OCI-M2 (cell line): ENCODE measurements at regions not wholly inside any gene's neighbourhood (a gene's known extent, or its start where the extent isn't known, plus 50 kb on each side); places are given as distances from the start of the nearest gene placed in this dataset.

ENCODE experiments used
- DNase-seq: peaks from one replicate; lab custom pipeline; 2025; ENCODE audit not compliant: unreplicated experiment; lab: John Stamatoyannopoulos, UW

- DNase-seq: no peak
Measured at GRCh38 chr4:126202226-126202625, 887.5 kb downstream of the FAT4 start.

DNA sequence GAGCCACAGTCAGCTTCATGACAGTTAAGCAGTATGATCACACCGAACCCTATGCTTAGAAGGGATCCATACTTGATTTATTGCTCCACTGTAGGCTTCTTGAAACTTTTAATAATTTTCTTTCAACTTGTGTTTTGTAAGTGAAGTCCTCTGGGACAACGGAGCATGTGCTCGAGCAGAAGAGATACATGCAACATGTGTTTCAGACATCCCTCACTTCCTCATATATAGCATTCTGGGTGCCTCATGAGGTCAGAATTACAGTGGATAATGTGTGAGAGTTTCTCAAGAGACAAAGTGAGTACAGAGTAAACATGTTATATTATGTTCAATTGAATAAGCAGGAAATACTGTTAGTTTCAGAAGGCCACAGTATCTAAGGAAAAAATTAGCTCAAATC is 893.2 kb downstream of the FAT4 start:
- DNase-seq: no peak

DNA sequence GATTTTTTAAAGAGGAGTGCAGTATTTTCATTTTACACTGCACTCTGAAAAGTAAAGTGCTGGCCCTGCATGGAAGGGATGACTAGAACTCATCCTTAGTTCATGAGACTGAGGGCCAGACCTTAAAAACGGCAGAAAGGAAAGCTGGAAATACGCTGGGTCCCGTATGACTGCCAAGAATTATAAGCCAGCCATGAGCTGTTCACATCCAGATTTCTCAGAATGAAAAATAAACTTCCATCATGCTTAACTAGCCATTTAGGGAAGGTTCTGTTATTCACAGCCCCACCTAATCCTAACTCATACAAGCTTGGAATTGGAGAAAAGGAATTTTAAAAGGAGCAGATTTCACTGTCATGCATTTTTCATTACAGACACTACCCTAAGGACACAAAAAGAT is 894.4 kb downstream of the FAT4 start:
- DNase-seq: no peak

- DNase-seq: no peak
Measured at GRCh38 chr4:126213996-126214395, 899.2 kb downstream of the FAT4 start.

DNA sequence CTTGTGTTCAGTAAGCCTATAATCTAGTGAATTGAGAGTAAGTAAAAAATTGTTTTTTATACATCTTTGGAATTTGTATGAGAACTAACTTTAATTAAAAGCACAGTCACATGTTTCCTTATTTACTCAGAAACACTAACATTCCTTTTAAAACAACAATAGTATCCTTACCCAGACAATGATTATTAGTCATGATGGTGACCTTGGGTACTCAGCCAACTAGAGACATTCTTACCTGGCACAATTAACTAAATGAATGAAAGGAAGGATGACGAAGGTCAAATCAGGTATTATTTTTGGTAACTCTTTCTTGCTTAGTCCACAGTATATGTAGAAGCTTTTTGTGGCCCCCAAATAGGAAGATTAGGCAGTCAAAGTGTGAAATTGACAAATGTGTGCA is 901.0 kb downstream of the FAT4 start:
- DNase-seq: no peak

GRCh38 chr4:126216611-126217010 is 901.9 kb downstream of the FAT4 start:
- DNase-seq: no peak

DNA sequence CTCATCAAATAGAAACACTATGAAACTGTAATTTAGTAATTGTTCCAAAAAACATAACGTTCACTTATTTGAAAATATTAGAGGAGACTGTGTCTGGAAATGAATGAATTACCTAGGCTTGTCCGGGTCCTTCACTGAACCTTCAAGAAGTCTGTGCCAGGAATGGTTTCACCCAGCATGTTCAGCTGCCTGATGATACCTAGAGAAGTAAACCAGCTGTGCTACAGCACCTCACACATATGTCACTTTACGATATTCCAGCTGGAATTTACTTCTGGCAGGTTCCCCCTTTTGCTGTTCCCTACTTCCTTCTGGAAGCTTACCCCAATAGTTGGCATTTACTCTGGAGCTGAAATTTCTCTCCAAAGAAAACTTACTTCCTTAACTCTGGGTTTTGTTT is 906.5 kb downstream of the FAT4 start:
- no peak for DNase-seq

DNA sequence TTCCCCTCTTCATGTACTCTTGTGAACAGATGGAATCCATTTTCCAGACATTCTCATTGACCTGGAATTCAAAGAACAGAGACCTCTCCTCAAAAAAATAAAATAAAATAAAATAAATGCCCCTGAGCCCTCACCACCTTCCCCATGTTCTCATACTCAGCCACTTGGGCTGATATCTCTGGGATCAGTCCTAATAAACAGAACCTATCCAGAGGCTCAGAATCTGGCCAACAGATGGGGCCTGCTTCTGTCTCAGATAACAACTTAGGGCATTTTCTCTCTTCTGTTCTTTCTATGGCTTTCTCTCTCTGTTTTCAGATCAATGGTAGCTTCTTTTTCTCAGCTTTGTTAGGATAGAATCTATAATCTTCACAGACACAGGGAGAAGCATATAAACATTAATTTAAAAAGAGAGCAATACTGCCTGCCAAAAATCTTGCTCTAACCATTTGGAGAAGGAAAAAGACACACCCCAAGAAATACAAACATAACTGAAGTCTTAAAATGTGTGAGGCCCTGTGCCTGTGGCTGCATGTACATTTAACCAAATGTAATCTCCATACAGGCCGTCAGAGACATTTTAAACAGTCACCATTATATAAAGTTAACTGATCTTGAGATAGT is 907.1 kb downstream of the FAT4 start:
- DNase-seq: no peak

DNA sequence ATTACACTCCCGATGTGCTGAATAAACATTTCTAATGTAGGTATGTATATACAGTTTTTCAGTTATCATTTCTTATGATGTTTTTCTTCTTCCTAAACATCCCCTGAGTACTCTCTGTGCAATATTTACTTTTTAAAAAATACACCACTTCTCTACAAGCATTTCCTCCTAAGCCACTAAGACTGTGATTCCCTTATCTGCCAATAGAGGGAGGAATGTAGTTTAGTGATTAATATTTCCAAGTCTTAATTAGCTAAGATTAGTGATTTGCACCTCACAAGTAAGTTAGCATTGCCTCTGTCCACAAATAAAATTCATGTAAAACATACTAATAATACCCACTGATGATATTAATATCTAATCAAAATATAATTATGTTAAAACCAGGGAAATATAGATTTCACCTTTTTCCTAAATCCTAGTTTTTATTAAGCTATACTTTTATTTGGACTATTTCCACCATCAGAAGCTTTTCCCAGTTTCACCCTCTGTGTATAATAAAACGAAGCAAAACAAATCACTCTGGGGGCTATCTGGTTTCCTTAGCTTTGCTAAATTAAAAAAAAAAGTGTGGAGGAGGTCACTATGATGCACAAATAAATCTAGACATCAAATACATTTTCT is 909.1 kb downstream of the FAT4 start:
- no peak for DNase-seq

DNA sequence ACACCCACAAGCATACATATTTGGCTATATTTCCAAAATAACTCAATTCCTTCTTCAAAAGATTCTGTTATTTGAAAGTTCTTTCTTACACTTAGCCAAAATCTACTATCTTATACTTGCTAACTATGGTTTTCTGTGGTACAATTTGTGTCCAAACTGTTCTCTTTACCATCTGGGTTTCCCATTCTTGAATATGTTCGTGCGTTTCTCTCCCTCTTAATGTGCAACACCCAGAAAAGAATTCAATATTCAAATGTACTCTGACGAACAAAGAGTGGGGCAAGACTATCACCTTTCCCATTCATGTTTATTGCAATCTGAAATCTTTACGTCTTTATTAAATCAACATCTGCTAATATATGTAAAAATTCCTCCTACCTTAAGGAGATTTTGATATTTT is 912.7 kb downstream of the FAT4 start:
- DNase-seq: no peak

GRCh38 chr4:126230269-126230668 is 915.5 kb downstream of the FAT4 start:
- DNase-seq: no peak

DNA sequence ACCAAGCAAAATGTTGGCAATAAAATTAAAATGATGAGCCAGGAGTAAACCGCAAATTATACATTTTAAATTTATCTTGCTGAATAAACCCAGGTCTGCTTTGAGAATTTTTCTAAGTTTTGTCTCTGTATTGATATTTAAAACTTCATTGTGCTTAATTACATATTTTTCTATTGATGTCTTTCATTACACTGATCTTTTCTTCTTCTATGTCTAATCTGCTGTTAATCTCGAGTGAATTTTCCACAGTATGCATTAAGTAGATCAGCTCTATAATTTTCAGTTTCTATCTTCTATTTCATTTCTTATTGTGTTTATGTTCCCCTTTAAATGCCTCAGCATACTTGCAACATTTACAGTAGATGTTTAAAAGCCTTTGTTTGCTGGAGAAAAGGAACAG is 918.7 kb downstream of the FAT4 start:
- no peak for DNase-seq

DNA sequence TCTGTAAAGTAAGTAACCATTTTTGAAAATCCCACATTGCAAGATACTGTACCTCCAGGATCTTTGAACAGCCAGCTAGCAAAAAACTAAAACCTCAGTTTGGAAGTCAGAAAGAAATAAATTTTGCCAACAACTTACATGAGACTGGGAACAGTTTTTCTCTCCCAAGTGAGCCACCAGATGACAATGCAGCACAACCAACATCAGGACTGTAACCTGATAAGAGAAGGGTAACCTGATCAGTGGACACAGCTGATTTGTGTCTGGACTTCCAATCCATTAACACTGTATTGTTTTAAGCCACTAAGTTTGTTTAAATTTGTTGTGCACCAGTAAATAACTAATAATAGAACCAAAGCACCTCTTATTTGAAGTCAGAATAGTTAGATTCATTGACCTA is 923.3 kb downstream of the FAT4 start:
- no peak for DNase-seq

GRCh38 chr4:126241634-126242033 is 926.9 kb downstream of the FAT4 start:
- DNase-seq: no peak

GRCh38 chr4:126242679-126243390 is 928.1 kb downstream of the FAT4 start:
- DNase-seq: no peak

DNA sequence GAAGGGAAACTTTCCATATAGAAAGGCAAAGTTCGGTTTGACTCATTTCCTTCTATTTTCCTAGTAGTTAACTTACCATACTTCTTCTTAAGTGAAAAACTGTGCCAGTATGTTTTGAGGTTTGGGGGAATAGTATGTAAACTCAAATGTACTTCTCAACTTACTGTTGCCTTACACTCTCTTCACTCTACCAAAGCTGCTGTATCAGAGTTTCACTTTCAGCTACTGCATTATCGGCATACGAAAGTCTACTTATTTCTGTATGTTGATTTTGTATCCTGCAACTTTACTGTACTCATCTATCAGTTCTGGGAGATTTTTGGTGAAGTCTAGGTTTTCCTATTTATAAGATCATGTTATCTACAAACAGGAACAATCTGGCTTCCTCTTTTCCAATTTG is 932.7 kb downstream of the FAT4 start:
- no peak for DNase-seq

DNA sequence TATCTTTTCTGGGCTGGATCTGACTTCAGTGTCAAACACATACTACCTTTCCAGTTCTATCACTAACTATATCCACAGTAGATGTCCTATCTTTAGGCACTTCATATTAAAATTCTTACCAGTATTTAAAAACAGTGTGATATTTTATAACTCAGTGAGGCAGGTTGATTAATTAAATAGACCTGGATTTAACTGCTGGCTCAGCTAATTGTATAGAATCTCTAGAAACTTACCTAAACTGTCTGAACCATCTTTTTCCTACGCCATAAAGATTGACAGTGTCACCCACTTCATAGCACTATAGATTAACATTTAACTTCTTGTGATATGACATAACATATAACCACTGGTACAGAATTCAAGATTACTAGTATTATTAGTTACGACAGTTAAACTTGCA is 935.3 kb downstream of the FAT4 start:
- DNase-seq: no peak

- DNase-seq: no peak
Measured at GRCh38 chr4:126251169-126251568, 936.4 kb downstream of the FAT4 start.

DNA sequence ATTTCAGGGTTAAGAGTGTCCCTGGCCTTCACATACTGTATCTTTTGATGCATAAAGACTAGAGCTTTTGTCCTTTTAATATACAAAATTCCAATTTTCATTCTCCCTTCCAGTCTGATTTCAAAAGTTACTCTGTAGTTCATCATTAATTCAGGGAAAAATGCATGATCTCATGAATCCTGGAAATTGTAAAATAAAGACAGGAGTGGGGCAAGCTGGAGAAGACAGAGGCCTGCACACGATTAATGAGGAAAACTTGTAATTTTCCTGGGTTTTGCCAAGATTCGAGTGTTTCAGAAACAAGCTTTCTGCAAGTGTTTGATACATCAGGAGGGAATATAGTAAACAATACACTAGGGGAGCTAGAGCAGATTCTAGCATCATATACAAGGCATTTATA is 947.9 kb downstream of the FAT4 start:
- no peak for DNase-seq

GRCh38 chr4:126264839-126265238 is 950.1 kb downstream of the FAT4 start:
- DNase-seq: no peak

GRCh38 chr4:126265888-126266287 is 951.1 kb downstream of the FAT4 start:
- no peak for DNase-seq

DNA sequence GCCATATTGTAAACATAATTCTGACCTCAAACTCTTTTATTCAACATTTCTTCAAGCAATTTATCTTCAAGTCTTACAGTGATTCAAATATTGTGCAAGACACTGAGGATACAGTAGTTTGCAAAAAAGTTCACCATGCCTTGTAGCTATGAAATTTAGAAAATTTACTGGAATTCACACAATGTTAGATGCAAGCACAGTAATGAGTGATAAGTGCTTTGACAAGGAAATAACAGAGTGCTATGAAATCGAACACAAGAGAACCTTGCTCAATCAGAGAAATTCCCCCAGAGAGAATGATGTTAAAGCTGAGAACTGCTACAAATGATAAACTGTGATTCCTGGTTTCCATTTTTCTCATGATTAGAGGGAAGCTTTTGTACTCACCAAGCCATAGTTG is 952.9 kb downstream of the FAT4 start:
- no peak for DNase-seq

DNA sequence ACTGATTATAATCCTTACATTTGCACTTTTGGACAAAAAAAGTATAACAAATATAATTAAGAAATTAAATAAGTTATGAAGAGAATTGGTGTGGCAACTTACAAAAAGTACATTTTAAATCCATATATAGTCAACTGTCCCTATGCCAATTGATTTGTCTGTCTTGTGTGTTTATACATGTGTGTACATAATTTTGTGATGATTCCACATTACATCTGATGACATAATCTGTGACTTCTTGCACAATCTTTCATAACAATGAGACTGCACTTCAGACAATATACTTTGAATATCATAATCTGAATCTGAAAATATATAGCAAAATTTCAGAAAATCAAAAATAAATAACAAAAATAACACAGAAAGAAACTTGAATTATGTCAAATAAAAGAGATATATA is 953.4 kb downstream of the FAT4 start:
- no peak for DNase-seq
